ENCODE measurements at regions not wholly inside any gene's neighbourhood (a gene's known extent, or its start where the extent isn't known, plus 50 kb on each side); places are given as distances from the start of the nearest gene placed in this dataset.
A peak's percentile ranks its signal among the peaks of the same experiment; 100 is the strongest.

DNA sequence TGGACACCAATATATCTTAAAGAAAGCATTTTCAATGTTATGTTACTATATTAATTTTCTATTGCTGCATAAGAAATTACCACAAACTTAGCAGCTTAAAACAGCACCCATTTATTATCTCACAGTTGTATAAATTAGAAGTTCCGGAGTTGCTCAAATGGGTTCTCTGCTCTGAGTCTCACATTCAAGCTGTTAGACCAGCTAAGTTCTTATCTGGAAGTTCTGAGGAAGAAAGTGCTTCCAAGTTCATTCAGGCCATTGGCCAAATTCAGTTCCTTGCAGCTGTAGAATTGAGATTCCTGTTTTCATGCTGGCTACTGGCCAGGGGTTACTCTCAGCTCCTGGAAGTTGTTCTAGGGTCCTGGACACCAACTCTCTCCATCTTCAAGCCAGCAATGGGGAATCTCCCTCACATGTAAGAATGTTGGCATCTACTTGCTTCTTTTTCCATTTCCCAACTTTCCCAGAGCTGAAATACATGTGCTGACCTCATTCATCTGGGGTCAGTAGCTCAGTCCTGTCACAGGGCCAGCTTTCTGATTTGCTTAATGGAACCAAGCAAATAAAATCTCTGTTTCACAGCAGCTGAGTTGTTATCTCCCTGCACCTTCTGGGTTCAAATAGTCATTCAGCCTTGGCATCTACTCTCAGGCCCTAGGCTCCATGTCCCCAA, 99.6 kb upstream of the INTU start:
- no peak for TF ChIP-seq JUND (IDR thresholded peaks at IDR 0.05; ENCODE audit: low read depth)
- in situ Hi-C loops (cut with HindIII; ENCODE audit: low pct_unique_long_range_greater_than_20kb, low sequenced_read_pairs), result no loop called here
- DNase-seq (ENCODE audit: low read depth in 1 of 2, low spot score in 1 of 2), result no peak

DNA sequence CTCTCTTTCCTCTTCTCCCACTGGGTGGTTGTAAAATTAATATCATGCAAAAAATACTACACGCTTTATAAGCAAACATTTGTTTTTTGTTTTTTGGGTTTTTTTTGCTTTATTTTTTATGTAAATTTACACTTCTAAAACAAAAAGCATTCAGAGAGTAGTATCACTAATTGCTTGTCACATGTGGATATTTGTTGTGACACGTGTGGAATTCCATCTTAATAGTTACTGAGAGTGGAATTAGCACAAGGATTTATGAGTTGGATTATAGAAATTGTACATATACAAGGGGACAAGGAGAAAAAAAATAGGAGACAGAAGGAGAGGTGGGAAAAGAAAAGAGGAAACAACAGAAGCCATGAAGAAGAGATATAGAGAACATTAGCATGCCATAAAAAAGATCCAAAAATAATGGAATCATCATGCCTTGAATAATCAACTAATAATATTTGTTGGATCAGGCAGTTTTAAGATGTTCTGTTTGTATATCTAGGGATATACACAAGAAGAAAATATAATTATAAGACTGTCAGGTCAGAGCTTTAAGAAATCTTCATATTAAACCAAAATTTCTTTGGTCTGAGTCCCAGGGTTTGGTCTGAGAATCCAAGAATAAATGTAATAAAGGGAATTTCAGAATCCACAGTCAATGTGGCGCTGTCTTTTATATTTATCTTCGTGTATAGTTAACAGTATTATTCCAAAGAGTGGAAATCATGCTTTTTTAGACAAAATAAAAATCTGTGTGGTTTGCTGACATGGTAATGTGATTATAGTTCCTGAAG, 98.5 kb upstream of the INTU start:
- no peak for TF ChIP-seq JUND (IDR thresholded peaks at IDR 0.05; ENCODE audit: low read depth)
- DNase-seq (ENCODE audit: low read depth in 1 of 2, low spot score in 1 of 2), result no peak
- in situ Hi-C loops (cut with HindIII; ENCODE audit: low pct_unique_long_range_greater_than_20kb, low sequenced_read_pairs), result no loop called here

DNA sequence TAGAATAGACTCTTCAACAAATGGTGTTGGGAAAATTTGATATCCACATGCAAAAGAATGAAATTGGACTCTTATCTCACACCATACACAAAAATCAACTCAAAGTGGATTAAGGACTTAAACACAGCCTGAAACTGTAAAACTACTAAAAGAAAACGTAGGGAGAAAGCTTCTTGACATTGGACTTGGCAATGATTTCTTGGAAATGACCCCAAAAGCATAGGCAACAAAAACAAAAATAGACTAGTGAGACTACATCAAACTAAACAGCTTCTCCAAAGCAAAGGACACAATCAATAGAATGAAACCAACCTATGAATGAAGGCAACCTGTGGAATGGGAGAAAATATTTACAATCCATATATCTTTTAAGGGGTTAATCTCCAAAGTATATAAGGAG, 94.7 kb upstream of the INTU start:
- in situ Hi-C loops (cut with HindIII; ENCODE audit: low pct_unique_long_range_greater_than_20kb, low sequenced_read_pairs), result no loop called here
- TF ChIP-seq JUND (IDR thresholded peaks at IDR 0.05; ENCODE audit: low read depth), result no peak
- DNase-seq (ENCODE audit: low read depth in 1 of 2, low spot score in 1 of 2), result no peak

DNA sequence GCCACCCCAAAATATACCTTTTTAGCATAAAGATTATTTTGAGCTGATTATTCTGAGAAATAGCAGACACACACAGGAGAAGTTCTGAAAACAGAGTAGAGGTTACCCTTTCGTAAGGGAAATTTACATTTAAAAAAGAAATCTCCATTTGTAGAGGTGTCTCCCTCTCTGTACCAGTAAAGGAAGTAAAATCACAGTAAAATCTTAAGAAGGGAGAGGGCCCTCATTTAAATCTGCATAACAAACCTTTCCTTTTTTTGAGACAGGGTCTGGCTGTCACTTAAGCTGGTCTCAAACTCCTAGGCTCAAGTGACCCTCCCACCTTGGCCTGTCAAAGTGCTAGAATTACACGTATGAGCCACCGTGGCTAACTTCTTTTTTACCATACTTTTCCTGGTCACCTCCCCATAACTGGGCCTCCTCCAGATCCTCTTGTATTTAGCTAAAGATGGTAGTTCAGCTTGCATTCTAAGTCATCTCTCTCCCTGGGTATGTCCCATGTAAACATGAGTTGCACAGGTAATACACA, 92.2 kb upstream of the INTU start:
- in situ Hi-C loops (cut with HindIII; ENCODE audit: low pct_unique_long_range_greater_than_20kb, low sequenced_read_pairs), result no loop called here
- no peak for DNase-seq (ENCODE audit: low read depth in 1 of 2, low spot score in 1 of 2)
- TF ChIP-seq JUND (IDR thresholded peaks at IDR 0.05; ENCODE audit: low read depth), result no peak

DNA sequence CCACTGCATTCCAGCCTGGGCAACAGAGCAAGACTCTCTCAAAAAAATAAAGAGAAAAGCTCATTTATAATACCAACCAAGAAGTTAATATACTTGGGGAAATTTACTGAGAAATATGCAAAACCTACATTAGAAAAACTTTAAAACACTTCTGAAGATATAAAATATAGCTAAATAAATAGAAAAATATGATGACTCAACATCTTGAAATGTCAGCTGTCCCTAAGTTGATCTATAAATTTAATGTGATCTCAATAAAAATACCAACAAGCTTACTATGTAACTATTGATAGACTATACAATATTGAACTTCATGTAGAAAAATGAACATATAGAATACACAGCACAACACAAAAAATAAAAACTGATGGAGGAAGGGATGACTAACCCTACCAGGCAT, 87.5 kb upstream of the INTU start:
- no peak for DNase-seq (ENCODE audit: low read depth in 1 of 2, low spot score in 1 of 2)
- in situ Hi-C loops (cut with HindIII; ENCODE audit: low pct_unique_long_range_greater_than_20kb, low sequenced_read_pairs), result no loop called here
- TF ChIP-seq JUND (IDR thresholded peaks at IDR 0.05; ENCODE audit: low read depth), result no peak

DNA sequence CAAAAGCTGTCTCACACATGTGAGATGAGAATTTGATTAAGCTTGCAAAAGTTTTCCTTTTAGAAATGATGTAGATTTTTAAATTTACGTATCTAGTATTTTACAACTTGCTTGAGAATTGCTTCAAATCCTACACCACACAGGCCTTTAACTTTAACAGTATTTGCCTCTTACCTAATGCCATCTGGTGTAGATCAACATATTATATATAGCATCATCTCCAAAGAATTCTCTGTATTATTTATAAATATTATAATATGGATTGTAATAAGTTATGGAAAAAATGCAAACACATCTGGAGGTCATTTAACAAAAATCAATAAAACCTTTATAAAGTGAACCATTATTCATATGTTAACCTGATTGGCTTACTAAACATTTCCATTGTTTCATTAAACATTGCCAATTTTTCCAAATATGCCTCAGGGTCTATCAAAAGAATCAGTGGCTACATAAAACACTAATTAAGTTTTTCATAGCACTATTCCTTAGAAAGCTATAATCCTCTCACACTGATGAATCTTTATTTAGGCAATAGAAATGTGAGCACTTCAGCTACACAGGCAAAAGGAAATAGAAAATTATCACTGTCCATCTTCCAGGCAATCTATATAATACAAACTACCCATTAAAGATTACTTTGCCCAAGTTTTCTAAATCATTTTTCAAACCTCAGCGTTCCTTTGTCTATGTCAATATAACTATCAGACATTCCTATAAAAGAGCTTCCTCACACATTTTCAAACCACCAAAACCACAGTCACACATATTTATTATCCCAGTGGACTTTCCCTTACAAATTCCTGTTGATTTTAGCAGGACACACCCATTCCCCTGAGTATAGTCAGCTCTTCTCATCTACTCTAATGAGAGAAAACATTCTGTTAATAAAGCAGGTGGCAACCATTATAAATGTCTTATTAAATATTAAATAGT, 83.5 kb upstream of the INTU start:
- in situ Hi-C loops (cut with HindIII; ENCODE audit: low pct_unique_long_range_greater_than_20kb, low sequenced_read_pairs), result no loop called here
- no peak for TF ChIP-seq JUND (IDR thresholded peaks at IDR 0.05; ENCODE audit: low read depth)
- peak in 1 of 2 experiments; percentile 29 for DNase-seq (ENCODE audit: low read depth in 1 of 2, low spot score in 1 of 2)

DNA sequence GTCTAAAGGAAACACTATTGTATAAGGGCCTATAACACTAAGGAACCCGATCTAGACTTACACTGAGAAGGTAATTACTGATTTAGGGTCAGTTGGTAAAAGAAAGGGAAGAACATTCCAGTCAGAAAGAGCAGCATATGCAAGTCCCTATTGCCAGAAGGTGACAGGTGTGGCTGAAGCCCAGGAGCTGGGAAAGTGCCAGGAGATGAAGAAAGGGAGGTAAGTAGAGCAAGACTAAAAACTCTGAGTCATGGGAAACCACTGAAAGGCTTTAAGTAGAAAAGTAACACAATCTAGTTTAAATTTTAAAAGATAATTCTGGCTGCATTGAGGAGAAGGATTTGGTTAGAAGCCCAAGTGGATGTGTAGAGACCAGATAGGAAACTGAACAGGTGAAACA, 77.7 kb upstream of the INTU start:
- no peak for TF ChIP-seq JUND (IDR thresholded peaks at IDR 0.05; ENCODE audit: low read depth)
- DNase-seq (ENCODE audit: low read depth in 1 of 2, low spot score in 1 of 2), result no peak
- in situ Hi-C loops (cut with HindIII; ENCODE audit: low pct_unique_long_range_greater_than_20kb, low sequenced_read_pairs), result no loop called here

DNA sequence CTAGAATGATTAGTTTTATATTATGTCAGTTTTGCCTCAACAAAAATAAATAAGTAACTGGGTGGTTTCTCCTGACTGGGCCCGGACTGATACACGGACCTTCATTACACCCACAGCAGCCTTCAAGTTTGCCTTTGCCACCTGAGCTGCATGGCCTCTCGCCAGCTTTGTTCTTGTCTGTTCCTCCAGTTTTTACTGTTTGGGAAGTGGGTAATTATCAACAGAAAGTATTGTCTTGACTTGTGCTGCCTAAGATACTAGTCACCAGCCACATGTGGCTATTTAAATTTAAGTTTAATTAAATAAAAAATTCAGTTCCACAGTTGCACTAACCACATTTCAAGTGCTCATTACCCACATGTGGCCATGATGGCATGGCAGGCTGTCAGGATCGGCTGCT, 74.7 kb upstream of the INTU start:
- TF ChIP-seq JUND (IDR thresholded peaks at IDR 0.05; ENCODE audit: low read depth), result no peak
- in situ Hi-C loops (cut with HindIII; ENCODE audit: low pct_unique_long_range_greater_than_20kb, low sequenced_read_pairs), result no loop called here
- no peak for DNase-seq (ENCODE audit: low read depth in 1 of 2, low spot score in 1 of 2)

DNA sequence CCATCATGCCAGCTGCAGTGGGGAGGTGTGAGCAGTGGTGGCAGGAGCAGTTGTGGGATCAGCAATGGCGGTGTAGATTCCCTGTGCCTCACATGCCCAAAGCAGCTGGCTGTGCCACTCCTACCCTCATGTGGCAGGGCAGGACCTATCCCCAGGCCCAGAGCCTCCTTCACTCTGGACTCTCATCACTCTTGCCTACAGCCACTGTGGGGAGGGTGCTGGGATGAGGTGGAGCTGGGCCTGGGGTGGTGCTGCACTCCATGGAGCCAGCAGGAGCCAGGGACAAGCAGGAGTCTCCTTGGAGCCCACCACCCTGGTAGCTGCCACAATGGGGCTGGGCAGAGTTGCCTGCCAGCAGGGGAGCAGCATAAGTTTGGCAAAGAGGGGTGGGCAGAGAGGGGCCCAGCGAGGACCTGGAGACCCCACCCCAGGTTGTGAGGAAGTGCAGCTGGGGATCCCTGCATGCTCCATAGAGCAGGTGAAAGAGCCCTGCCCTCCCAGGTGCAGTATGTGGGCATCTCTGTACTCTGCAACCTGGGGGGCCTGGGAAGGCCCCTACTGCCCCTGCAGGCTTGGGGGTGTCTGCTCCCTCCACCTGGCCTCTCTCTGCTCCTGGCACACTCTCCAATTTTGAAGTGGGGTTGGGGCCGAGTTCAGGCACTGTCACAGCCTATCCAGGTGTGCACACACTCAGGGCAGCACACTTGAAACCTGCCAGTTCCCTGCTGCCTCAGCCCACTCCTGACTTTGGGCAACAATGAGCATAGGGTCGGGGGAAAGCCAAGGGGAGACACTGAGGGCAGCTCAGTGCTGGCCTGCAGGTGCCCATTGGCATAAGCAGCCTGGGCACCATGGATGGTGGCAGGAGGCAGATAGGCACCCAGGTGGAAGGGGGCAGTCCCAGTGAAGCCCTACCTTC, 74.0 kb upstream of the INTU start:
- DNase-seq (ENCODE audit: low read depth in 1 of 2, low spot score in 1 of 2), result no peak
- in situ Hi-C loops (cut with HindIII; ENCODE audit: low pct_unique_long_range_greater_than_20kb, low sequenced_read_pairs), result no loop called here

DNA sequence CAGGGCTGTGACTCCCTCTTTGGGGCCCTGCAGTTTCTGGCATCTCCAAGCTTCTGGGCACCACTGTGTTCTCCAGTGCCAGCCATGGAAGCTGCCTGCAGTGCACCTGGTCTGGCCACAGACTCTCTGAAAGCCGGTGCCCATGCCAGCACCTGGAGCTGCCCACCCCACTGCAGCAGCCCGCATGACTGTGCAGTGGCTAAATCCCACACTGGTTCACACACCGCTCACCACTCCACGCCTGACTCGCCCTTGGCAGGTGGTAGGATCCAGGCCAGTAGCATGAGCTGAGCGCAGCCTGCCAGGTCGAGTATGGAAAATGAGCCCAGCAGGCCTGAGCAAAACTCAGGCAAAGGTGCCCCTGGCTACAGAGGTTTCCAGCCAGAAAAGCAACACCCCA, 72.8 kb upstream of the INTU start:
- DNase-seq (ENCODE audit: low read depth in 1 of 2, low spot score in 1 of 2), result no peak
- in situ Hi-C loops (cut with HindIII; ENCODE audit: low pct_unique_long_range_greater_than_20kb, low sequenced_read_pairs), result no loop called here
- no peak for TF ChIP-seq JUND (IDR thresholded peaks at IDR 0.05; ENCODE audit: low read depth)

More for the DNA sequence above, 74.0 kb upstream of the INTU start:
- no peak for TF ChIP-seq JUND (IDR thresholded peaks at IDR 0.05; ENCODE audit: low read depth)

DNA sequence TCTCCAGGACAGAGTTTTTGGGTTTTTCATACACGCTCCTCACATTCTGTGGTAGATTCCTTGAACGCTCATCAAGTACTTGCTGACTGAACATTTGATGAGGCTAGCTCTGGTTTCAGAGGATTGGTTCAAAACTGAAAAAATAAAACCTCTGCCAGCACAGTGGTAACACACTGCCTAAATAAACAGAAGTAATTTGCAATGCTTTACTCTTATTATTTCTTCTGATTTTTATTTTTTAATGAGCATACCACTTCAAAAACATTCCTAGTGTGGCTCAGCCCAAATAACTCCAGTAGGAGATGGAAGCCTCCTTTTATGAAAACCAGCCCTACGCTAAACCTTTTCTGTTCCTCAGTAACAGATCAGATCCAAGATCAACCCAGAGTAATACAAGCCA, 72.0 kb upstream of the INTU start:
- no peak for DNase-seq (ENCODE audit: low read depth in 1 of 2, low spot score in 1 of 2)
- in situ Hi-C loops (cut with HindIII; ENCODE audit: low pct_unique_long_range_greater_than_20kb, low sequenced_read_pairs), result no loop called here
- TF ChIP-seq JUND (IDR thresholded peaks at IDR 0.05; ENCODE audit: low read depth), result no peak
